ENCODE measurements at regions not wholly inside any gene's neighbourhood (a gene's known extent, or its start where the extent isn't known, plus 50 kb on each side); places are given as distances from the start of the nearest gene placed in this dataset.

GRCh38 chr21:22393324-22393723 lies 1395.1 kb downstream of the NCAM2 start:
- TF ChIP-seq YY1 (IDR thresholded peaks at IDR 0.05; ENCODE audit: low read depth, low read length) (no peak), EZH2 (IDR thresholded peaks at IDR 0.05; ENCODE audit: low read depth, low read length, severe bottlenecking) (no peak), JUND (IDR thresholded peaks at IDR 0.05; ENCODE audit: low read length) (no peak), CTCF (IDR thresholded peaks at IDR 0.05; ENCODE audit: control extremely low read depth in 1 of 3, insufficient read depth in 1 of 3, low read depth in 1 of 3, low read length in 3 of 3) (no peak)

Measured in H1 (cell line).